Suppressor macrophage treated with lipopolysaccharide for 1 hour (primary cell): ENCODE measurements at regions not wholly inside any gene's neighbourhood (a gene's known extent, or its start where the extent isn't known, plus 50 kb on each side); places are given as distances from the start of the nearest gene placed in this dataset.
A peak's percentile ranks its signal among the peaks of the same experiment; 100 is the strongest.
"Not testable (repeated sequence)": the region's sequence is repeated elsewhere in the genome, so short reads cannot be mapped to it uniquely, and the experiment has no call there.

Source experiments
- DNase-seq, 3 donors: peaks; one replicate each; pipeline ENCODE4 v3.0.0-alpha.2; 2020 to 2022

DNA sequence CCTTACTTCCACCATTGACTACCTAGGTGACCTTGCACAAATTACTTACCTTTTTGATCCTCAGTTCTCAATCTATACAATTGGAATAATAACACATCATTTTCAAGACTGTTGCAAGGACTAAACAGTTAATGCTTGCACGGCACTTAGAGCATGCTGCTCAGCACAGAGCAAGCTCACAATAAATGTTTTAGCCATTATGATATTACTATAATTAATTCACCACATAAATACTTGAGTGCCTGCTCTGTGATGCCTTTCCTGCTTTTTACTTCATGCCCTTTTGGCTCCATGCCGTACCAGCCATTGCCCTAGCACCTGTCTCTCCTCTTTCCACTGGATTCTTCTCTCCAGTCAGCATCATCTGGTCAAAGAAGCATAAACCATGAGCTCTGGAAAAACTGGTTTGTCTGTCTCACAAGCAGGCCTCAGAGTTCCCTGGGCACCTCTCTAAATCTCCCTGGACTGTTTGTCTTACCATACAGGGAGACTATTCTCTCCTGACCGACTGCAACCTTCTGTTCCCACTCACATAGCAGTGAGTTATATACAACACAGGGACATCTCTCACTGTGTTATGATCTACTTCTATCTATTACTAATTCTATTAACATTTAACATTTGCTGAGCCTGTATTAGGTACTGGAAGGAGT lies 260.4 kb upstream of the ADRA1B start:
- no peak for DNase-seq

DNA sequence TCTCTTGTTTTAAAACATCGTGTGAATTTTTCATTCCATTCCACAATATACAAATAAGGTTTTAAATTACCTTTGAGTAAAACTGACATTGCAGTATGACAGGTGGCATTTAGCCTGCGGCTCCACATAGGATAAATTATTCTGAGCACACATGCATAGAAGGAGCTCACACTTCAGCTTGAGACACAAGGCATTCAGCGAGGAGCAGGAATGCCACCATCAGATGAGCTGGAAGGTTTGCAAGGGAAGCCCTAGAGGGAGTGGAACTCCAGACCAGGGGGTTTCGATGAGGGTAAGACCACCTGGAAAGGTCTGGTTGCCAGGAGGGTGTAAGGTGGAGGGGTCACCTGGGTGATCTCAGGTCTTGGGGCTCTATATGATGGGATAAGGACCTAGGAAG lies 259.0 kb upstream of the ADRA1B start:
- no peak for DNase-seq

DNA sequence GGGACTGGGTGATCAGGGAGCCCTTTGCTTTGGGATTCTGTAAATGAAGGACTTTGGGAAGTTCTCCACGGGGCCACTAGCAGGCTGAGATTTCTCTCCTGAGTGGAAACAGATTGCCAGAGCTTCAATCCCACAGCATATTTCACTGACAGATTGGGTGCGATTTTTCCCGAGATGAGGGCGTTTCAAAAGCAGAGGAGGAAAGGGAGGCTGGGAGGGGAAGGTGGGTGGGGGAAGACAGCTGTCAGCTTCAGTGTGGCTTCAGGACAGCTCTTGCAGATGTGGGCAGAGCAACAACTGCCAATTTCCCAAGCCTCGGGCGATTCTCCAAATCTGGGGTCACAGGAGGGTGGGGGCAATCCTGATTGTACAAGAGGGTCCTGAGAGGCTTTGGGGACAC lies 258.5 kb upstream of the ADRA1B start:
- DNase-seq = no peak

DNA sequence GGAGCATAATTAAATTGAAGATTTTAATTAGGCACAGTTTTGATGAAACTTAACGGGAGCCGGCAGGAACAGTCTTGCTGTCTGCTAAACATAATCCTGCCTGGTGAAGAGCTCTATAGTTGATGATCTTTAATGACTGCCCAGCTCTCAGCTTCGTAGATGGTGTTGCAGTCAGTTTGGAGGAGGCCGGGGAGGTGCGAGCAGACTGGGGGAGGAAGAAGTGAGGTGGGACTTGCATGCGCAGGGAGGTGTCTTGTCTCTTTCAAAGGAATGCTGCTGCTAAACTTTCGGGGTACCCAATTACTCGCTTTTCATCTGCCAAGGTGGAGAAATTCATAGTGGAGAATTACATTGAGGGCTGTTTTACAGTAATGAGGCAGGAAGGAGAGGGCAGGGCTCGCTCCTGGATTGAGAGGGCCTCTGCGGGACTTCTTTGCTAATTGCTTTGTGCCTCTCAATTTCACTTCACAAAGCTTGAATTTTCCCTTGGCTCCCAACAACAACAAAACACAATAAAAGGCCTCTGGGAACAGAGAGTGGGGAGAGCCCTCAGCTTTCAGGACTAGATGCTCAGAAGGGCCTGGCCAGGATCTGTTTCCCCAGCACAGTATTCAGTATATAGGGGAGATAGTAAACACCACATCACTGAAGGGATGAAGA lies 257.9 kb upstream of the ADRA1B start:
- no peak for DNase-seq

DNA sequence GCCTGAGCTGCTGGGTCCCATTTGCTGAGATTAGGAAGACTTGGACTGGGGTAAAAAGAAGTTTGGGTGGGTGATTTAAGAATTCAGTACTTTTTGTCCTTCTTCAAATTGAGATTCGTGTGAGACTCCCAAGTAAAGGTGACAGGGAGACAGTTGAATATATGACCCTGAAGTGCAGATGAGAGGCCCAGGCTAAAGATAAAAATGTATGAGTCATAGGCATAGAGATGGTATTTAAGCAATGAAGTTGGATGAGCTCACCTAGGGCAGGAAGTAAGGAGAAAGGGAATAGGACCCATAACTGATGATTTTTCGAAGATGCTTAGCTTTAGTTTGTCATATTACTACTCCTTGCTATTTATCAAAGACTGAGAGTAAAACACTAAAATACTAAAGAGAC lies 255.9 kb upstream of the ADRA1B start:
- no peak for DNase-seq

DNA sequence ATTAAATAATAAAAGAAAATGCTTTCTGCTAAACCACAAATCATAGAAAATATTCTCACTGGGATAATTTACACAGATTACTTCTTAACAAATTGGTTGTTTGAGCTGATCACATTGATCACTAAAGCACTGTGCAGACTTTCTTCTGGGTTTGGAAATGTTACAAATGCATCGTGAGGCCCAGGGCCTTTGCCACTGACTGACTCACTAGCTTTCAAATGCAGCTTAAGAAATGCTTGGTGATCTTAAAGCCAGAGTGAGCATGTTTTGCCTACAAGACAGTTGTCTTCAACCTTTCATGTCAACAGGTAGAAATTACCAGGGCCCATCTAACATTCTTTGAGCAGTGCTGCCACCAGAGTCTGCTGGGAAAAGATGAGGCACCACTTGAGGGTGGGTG lies 252.3 kb upstream of the ADRA1B start:
- DNase-seq = no peak

DNA sequence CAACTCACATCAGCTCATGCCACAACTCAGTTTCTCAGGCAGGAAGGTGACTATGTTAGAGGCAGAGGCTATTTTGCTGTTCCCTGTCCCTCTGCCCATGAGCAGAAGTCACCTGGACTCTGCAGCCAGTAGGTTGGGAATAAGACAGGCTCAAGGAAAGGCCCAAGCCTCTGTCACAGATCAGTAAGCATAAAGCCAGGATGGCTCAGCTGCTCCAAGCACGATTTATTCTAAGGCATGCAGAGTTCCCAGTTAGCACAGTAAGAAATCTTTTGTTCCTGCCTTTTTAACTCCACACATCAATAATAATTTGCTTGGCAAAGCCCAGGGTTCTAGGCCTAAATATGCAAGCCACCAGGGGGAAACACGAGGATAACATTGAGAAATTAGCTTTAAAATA lies 249.0 kb upstream of the ADRA1B start:
- DNase-seq = no peak

DNA sequence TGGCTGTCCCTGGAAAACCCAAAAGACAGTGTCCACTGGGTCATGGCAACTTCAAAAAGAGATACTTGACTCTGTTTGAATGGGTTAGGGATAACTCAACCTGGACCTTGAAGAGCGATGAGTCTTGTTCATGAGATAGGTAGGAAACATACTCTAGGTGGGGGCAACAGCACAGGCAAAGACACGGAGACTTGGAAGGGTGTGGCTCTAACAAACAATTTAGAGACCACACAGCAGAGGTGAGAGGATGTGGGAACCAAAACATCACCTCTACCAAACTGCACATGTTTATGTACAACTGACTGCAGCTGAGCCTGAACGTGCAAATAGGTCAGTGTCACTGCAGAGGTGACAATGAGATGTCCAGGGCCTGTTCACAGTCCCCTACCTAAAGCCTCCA lies 247.7 kb upstream of the ADRA1B start:
- DNase-seq = no peak

DNA sequence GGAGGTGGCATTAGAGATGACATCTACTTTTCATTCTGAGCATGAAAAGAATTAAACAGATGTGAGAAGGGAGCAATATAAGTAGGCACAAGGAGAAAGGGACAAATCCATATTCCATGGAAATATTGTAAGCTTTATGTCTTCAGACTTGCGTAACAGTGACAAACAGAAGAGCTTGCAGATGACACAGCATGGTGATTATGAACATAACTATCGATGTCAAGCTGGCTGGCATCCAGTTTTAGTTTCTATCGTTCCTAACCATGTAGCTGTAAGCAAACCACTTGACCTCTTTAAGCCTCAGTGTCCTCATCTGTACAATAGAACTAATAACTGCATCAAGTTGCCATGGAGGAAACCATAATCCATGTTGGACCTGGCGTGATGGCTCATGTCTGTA lies 246.7 kb upstream of the ADRA1B start:
- DNase-seq = no peak

DNA sequence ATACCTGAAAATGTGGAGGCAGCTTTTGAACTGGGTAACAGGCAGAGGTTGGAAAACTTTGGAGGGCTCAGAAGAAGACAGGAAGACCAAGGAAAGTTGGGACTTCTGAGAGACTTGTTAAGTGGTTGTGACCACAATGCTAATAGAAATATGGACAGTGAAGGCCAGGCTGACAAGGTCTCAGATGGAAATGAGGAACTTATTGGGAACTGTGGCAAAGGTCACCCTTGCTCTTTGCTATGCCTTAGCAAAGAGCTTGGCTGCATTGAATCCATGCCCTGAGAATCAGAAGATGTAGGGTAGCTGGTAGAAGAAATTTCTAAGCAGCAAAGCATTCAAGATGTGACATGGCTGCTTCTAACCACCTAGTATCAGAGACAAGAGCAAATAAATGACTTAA lies 244.4 kb upstream of the ADRA1B start:
- peak in 2 of 3 donors; percentile 27 to 36 for DNase-seq

DNA sequence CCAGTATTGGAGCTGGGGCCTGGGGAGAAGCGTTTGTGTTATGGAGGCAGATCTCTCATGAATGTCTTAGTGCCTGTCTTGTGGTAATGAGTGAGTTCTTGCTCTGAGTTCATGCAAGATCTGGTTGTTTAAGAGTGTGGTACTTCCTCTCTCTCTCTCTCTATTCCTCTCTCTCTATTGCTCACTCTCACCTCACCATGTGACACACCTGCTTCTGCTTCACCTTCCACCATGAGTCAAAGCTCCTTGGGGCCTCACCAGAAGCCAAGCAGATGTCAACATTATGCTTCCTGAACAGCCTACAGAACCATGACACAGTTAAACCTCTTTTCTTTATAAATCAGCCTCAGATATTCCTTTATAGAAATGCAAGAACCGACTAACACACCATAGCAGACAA lies 242.7 kb upstream of the ADRA1B start:
- no peak for DNase-seq

DNA sequence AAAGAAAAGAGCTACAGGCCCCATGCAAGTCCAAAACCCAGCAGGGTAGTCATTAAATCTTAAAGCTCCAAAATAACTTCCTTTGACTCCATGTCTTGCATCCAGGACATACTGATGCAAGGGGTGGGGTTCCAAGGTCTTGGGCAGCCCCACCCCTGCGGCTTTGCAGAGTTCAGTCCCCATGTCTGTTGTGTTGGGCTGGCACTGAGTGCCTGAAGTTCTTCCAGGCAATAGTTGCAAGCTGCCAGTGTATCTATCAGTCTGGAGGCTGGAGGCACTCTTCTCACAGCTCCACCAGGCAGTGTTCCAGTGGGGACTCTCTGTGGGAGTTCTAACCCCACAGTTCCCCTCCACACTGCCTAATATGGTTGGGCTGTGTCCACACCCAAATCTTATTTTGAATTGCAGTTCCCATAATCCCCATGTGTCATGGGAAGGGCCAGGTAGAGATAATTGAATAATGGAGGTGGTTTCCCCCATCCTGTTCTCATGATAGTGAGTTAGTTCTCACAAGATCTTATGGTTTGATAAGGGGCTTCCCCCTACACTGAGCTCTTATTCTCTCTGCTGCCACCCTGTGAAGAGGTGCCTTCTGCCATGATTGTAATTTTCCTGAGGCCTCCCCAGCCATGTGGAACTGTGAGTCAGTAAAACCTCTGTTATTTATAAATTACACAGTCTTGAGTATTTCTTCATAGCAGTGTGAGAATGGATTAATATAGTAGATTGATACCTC lies 237.5 kb upstream of the ADRA1B start:
- peak; percentile 18 to 45 (median 31) for DNase-seq

DNA sequence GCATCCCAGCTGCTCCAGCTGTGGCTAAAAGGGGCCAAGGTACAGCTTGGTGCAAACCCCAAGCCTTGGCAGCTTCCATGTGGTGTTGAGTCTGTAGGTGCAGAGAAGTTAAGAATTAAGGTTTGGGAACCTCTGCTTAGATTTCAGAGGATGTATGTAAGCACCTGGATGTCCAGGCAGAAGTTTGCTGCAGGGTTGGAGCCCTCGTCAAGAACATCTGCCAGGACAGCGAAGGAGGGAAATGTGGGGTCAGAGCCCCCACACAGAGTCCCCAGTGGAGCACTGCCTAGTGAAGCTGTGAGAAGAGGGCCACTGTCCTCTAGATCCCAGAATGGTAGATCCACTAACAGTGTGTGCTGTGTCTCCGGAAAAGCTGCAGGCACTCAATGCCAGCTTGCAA lies 236.2 kb upstream of the ADRA1B start:
- no peak for DNase-seq

DNA sequence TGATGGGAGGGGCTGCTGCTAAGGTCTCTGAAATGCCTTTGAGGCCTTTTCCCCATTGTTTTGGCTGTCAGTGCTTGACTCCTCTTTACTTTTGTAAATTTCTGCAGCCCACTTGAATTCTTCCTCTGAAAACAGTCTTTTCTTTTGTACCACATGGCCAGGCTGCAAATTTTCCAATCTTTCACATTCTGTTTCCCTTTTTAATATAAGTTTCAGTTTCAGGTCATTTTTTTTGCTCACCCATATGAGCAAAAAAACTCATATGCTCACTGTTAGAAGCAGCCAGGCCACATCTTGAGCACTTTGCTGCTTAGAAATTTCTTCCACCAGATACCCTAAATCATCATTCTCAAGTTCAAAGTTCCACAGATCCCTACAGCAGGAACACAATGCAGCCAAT lies 234.6 kb upstream of the ADRA1B start:
- DNase-seq = peak; percentile 50 to 68 (median 64)

DNA sequence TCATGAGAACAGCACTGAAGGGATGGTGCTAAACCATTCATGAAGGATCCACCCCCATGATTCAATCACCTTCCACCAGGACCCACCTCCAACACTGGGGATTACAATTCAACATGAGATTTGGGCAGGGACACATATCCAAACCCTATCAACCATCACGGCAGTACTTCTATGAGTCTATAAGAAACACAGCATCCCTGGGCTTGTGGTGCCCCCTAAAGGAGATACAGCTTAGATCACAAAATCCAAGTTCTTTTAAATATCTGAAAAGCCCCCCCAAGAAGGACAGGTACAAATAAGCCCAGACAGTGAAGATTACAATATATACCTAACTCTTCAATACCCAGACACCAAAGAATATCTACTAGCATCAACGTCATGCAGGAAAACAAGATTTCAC lies 233.7 kb upstream of the ADRA1B start:
- DNase-seq = peak in 2 of 3 donors; percentile 5 to 9

DNA sequence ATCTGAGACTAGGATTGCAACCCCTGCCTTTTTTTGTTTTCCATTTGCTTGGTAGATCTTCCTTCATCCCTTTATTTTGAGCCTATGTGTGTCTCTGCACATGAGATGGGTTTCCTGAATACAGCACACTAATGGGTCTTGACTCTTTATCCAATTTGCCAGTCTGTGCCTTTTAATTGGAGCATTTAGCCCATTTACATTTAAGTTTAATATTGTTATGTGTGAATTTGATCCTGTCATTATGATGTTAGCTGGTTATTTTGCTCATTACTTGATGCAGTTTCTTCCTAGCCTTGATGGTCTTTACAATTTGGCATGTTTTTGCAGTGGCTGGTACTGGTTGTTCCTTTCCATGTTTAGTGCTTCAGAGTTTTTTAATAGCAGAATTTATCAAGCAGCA lies 228.4 kb upstream of the ADRA1B start:
- DNase-seq = not testable (repeated sequence)

DNA sequence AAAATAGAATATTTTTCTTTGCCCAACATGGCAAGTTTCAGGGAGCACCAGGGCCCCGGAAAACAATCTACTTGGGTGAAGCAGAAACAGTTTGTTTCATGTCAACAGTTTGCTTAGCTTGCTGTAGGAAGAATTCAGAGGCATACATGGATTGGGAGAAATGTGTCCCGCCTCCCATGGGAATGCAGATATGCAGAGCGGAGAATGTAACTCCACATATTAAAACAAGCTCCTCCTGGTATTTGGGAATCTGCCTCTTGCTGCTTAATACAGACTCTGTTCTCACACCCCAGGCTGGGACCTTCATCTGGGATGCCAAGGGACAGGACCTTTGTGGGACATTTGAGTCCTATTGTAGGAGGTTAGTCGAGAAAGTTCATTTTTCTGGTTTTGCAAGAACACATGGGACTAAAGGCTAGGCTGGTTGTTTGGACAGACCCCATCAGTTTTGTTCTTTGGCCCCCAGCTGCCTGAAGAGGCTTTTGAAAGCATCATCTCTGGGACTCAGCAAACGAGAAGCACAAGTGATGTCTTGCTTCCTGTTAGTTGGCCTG lies 220.5 kb upstream of the ADRA1B start:
- no peak for DNase-seq

DNA sequence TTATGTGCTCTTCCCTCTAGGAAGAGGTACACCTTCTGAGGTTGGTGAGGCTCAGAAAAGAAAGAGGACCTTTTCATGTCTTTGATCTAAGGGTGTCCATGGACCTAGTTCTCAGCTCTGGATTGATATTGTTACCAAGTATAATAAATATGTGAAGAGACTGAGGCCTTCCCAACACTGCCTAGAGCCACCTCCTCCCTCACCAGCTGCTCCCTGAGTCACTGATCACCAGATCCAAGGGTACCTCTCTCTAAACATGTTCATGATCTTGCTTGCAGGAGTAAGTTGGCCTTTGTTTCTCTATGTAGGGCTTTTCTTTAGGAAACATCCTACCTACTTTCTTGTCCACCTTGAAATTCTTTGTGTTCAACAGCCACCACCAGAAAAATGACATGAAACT lies 218.8 kb upstream of the ADRA1B start:
- DNase-seq = no peak

DNA sequence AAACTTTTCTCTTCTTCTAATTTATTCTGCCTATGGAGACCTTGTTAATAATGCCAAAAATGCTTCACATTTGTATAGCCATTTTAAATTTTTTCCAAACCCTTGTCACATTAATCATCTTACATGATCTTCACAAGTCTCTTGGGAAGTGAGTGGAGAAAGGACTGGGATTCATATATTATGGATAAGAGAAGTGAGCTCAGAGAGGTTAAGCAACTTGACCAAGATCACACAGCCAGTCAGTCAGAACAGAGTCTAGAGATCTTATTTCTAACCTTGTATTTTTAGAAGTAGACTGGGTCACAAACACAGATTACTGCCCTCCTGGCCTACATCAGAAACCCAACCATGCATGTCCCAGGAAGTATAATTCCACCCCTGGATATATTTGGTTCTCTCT lies 218.0 kb upstream of the ADRA1B start:
- no peak for DNase-seq

DNA sequence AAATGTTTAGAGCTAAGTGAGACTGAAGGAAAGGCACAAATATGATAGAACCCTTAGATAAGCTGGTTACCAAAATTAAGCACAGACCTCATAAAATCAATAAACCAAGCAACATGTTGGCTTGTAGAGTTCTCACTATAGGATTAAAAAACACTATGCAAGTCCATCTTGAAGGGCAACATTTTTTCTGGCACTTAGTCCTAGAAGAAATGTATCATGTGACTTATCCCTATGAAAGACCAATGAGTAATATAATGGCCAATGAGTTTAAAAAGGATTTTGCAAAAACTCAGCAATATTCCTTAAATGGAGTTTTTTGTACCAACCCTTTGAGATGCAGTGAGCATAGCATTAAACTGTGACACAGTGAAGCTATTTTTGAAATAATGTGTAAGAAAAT lies 216.3 kb upstream of the ADRA1B start:
- no peak for DNase-seq

DNA sequence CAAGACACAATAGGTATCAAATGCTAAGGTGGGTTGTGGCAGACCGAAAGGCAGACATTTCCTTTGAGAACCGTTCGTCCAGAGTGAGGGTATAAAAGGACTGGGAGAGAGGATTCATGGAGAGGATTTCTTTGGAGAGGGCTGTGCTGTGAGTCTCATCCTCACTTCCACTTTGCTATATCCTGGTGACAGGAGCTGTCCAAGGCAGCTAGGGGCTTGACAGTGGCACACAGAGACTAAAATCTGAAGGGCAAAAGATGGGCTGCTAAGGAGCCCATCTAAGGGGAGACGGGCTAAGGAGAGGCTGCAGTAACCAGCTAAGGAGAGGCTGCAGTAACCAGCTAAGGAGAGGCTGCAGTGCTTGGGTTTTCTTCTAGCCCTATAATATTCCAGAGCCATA lies 214.0 kb upstream of the ADRA1B start:
- DNase-seq = no peak

DNA sequence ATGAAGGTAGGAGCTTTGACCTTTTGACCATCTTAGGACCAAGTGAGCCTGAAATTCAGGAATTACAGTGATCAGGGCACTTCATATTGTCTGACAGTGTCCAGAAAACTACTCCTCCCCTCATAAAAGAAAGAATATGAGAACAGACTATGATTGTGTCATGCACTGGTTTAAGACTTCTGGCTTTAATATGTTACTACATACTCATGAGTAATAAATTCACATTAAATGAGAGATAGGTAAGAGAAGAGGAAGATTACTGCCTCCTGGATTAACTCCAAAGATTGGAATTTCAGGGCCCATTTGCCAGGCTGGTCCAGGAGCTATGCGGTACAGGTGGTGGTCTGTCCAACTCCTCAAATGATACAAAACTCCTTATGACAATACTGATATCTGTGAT lies 213.5 kb upstream of the ADRA1B start:
- no peak for DNase-seq

DNA sequence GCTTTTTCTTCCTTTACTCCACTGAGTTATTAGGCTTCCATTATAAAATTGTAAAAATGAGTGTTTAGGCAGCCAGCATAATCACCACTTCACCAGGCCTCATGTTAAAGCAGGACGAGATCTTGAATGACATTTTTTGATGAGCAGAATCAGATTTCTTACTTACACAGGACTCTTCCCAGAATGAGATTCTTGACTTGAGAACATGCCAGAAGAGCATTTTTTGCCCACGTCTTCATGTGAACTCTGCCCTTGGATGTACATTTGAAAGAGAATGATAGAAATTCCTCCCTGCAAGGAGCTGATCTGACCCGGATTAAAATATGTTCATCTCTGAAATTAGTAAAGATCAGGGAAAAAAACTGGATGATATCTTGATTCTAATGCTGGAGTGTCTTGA lies 212.1 kb upstream of the ADRA1B start:
- no peak for DNase-seq

DNA sequence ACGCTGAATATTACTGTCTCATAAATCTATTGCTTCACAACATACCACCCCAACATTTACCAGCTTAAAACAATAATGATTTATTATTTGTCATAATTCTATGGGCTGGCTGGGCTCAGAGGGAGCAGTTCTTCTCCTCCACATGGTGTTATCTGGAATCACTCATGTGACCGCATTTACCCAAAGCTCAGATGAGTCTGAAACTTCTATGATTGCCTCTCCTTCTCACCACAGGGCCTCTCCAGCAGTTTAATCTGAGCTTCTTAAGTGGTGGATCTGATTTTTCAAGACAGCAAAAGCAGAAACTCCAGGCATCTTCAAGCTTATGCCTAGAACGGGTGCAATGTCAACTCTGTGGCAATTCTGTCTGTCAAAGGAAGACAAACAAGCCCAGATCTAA lies 210.3 kb upstream of the ADRA1B start:
- no peak for DNase-seq
